Heart left ventricle (tissue), 16 donors: ENCODE measurements at regions not wholly inside any gene's neighbourhood (a gene's known extent, or its start where the extent isn't known, plus 50 kb on each side); places are given as distances from the start of the nearest gene placed in this dataset.

ENCODE experiments used
- ATAC-seq, 4 donors: fragments of 200-7000 bp; cut with Tn5 transposase; one replicate each; pipeline ENCODE4 v1.9.1; 2020 to 2022; ENCODE audit warnings: moderate library complexity in 4 of 4, mild to moderate bottlenecking in 3 of 4, moderate number of reproducible peaks in 1 of 4
- DNase-seq, 5 donors: peaks; one replicate each; pipeline ENCODE4 v3.0.0-alpha.2; 2020
- H3K27ac ChIP-seq, 12 donors: fragments of 200-600 bp; sonication (generic) in 4 of 12; one replicate each; pipeline versions ENCODE4 v1.5.0 to v1.8.0; 2016 to 2022; ENCODE audit warnings: mild to moderate bottlenecking in 2 of 12
- H3K27me3 ChIP-seq, 9 donors: fragments of 200-600 bp; sonication (generic) in 2 of 9; one replicate each; pipeline versions ENCODE4 v1.5.1 to v1.8.0; 2016 to 2022; ENCODE audit warnings: mild to moderate bottlenecking in 3 of 9
- H3K36me3 ChIP-seq, 9 donors: fragments of 200-600 bp; sonication (generic) in 2 of 9; one replicate each; pipeline versions ENCODE4 v1.5.0 to v1.8.0; 2018 to 2022; ENCODE audit warnings: mild to moderate bottlenecking in 2 of 9
- H3K4me1 ChIP-seq, 12 donors: fragments of 200-600 bp; sonication (generic) in 4 of 12; one replicate each; pipeline versions ENCODE4 v1.5.0 to v1.8.0; 2016 to 2022; ENCODE audit warnings: mild to moderate bottlenecking in 3 of 12
- H3K4me3 ChIP-seq, 12 donors: fragments of 200-600 bp; sonication (generic) in 4 of 12; one replicate each; pipeline versions ENCODE4 v1.5.0 to v1.8.0; 2017 to 2022; ENCODE audit warnings: mild to moderate bottlenecking in 9 of 12, moderate library complexity in 4 of 12
- H3K9me3 ChIP-seq, 12 donors: fragments of 200-600 bp; sonication (generic) in 4 of 12; one replicate each; pipeline versions ENCODE4 v1.5.0 to v1.8.0; 2016 to 2022; ENCODE audit warnings: mild to moderate bottlenecking in 1 of 12
- CTCF ChIP-seq, 12 donors: fragments of 200-600 bp; sonication (generic) in 4 of 12; IDR thresholded peaks; one replicate each; pipeline versions ENCODE4 v1.5.0 to v1.8.0; 2018 to 2022; ENCODE audit warnings: antibody characterized with exemption in 12 of 12, mild to moderate bottlenecking in 5 of 12
- POLR2A ChIP-seq, 2 donors: fragments of 450-650 bp; IDR thresholded peaks; one replicate each; pipeline ENCODE4 v1.6.1; 2017; ENCODE audit warnings: antibody characterized with exemption in 2 of 2, mild to moderate bottlenecking in 2 of 2, moderate library complexity in 2 of 2
- WGBS, 4 donors: extraction: QIAGEN DNeasy Blood & Tissue Kit in 2 of 4; methylation state at CpG; one replicate each; pipeline versions ENCODE4 v1.1.5 to v1.1.7; 2013 to 2018; 5-methylcytosine and 5-hydroxymethylcytosine counted together
- intact Hi-C, 10 donors: fragments of 100-400 bp; cut with DNase I; formaldehyde crosslinking; loops; one replicate each; pipeline versions ENCODE4 v1.11.1 to v1.14.2; 2022
- donor health status: ischemic (EF 13 %, LVEDD 7.1; RV severe dilation, severe dysfunction).
- donor health status: healthy with polysubstance abuse.
- donor health status: DM: no; HTN: yes; CAD: no.
- donor health status: DM: no; HTN: no; CAD: no.
- donor health status: ischemic (EF 25% LVEDD 6.9; RV normal size, moderate dysfunction).
- donor health status: ischemic (EF 25% LVEDD 5.7; RV mildly dilated, moderate dysfunction).
- donor health status: healthy.
- donor health status: DM: yes; HTN: yes; CAD: no.
- donor health status: ischemic (EF 35%, LVEDD 5.7; RV mildly dilated, moderate dysfunction).
- donor health status: nonischemic (EF 11% LVEDD 7.7; RV severe dilation, severe dysfunction).
- donor health status: DM: yes; HTN: yes; CAD: no.
- donor health status: PGD.
- donor health status: ischemic (EF 29% LVEDD 5.4; RV normal size, mild dysfunction).
- donor health status: nonischemic (EF 23%, LVEDD 6.1; RV moderate dilation, normal function).

GRCh38 chr9:13919401-13919800 is 394.5 kb downstream of the NFIB start:
- ATAC-seq (no peak), DNase-seq (no peak)
- Histone ChIP-seq H3K4me1 (peaks cover 0 to 26% (median 3%) of the 10 kb centered on the region in 12 donors), H3K4me3 (no peak overlapping the region), H3K9me3 (peaks cover 0 to 5% (median 0%) of the 10 kb centered on the region in 12 donors), H3K27ac (peak overlapping the region in 1 of 12 donors; percentile 26), H3K27me3 (no peaks in the 10 kb centered on the region), H3K36me3 (no peaks in the 10 kb centered on the region)
- TF ChIP-seq POLR2A (IDR thresholded peaks at IDR 0.05) = no peak
- no peak for TF ChIP-seq CTCF (IDR thresholded peaks at IDR 0.05)
- 90 to 100% (median 96%) methylated on average over 2 of the region's 2 CpGs for WGBS, 4 donors
- intact Hi-C loops = loop anchor here in 3 of 10 donors (5.0 to 10.0 kb wide), 4 partner anchors 53 to 115 kb away; no protein-coding TSS in a partner anchor

GRCh38 chr9:13917534-13917933 is 396.4 kb downstream of the NFIB start:
- DNase-seq (no peak), ATAC-seq (no peak)
- no peak overlapping the region for H3K4me3 ChIP-seq
- intact Hi-C loops = loop anchor here in 3 of 10 donors (5.0 to 10.0 kb wide), 4 partner anchors 55 to 117 kb away; no protein-coding TSS in a partner anchor
- H3K36me3 ChIP-seq = no peaks in the 10 kb centered on the region
- H3K27me3 ChIP-seq = no peaks in the 10 kb centered on the region
- H3K4me1 ChIP-seq = peaks cover 0 to 26% (median 3%) of the 10 kb centered on the region in 12 donors
- H3K9me3 ChIP-seq = no peaks in the 10 kb centered on the region
- TF ChIP-seq POLR2A (IDR thresholded peaks at IDR 0.05) (no peak), CTCF (IDR thresholded peaks at IDR 0.05) (no peak)
- peak overlapping the region in 1 of 12 donors; percentile 69 for H3K27ac ChIP-seq

GRCh38 chr9:13915591-13916301 is 398.2 kb downstream of the NFIB start:
- no peak overlapping the region for H3K4me3 ChIP-seq
- H3K4me1 ChIP-seq = peaks cover 0 to 23% (median 3%) of the 10 kb centered on the region in 12 donors
- peak overlapping the region; percentile 15 to 79 (median 50) for H3K27ac ChIP-seq
- intact Hi-C loops = loop anchor here in 3 of 10 donors (5.0 to 10.0 kb wide), 4 partner anchors 57 to 119 kb away; no protein-coding TSS in a partner anchor
- no peaks in the 10 kb centered on the region for H3K9me3 ChIP-seq
- DNase-seq = no peak
- TF ChIP-seq CTCF (IDR thresholded peaks at IDR 0.05) = no peak
- no peak for TF ChIP-seq POLR2A (IDR thresholded peaks at IDR 0.05)
- H3K36me3 ChIP-seq = no peaks in the 10 kb centered on the region
- no peaks in the 10 kb centered on the region for H3K27me3 ChIP-seq
- 64 to 69% (median 66%) methylated on average over 4 of the region's 4 CpGs for WGBS, 4 donors
- ATAC-seq = peak; percentile 62 to 79 (median 74)

- H3K9me3 ChIP-seq = no peaks in the 10 kb centered on the region
- peak in 4 of 5 donors; percentile 45 to 55 (median 51) for DNase-seq
- H3K4me1 ChIP-seq = peaks cover 0 to 20% (median 3%) of the 10 kb centered on the region in 12 donors
- intact Hi-C loops = loop anchor here in 3 of 10 donors (5.0 to 10.0 kb wide), 4 partner anchors 57 to 120 kb away; no protein-coding TSS in a partner anchor
- 41 to 57% (median 49%) methylated on average over 1 of the region's 1 CpG for WGBS, 4 donors
- H3K27ac ChIP-seq = peak overlapping the region; percentile 15 to 79 (median 58)
- TF ChIP-seq POLR2A (IDR thresholded peaks at IDR 0.05) (no peak), CTCF (IDR thresholded peaks at IDR 0.05) (no peak)
- no peak overlapping the region for H3K4me3 ChIP-seq
- H3K36me3 ChIP-seq = no peaks in the 10 kb centered on the region
- ATAC-seq = peak; percentile 75 to 94 (median 92)
- H3K27me3 ChIP-seq = no peaks in the 10 kb centered on the region
These were observed 398.8 kb downstream of the NFIB start for GRCh38 chr9:13915131-13915530.
